ENCODE measurements at regions not wholly inside any gene's neighbourhood (a gene's known extent, or its start where the extent isn't known, plus 50 kb on each side); places are given as distances from the start of the nearest gene placed in this dataset.

- Histone ChIP-seq H3K9me2 (ENCODE audit: insufficient read depth) (no peaks in the 10 kb centered on the region), H3K79me2 (replicated peaks; ENCODE audit: insufficient read depth) (no peaks in the 10 kb centered on the region), H3F3A (replicated peaks; ENCODE audit: low read depth) (no peaks in the 10 kb centered on the region), H3K4me2 (no peak overlapping the region), H3K27me3 (ENCODE audit: insufficient read depth) (no peaks in the 10 kb centered on the region), H4K20me1 (replicated peaks; ENCODE audit: insufficient read depth) (no peaks in the 10 kb centered on the region), H3K4me1 (ENCODE audit: insufficient read depth) (no peaks in the 10 kb centered on the region), H2AFZ (no peak overlapping the region), H3K27ac (ENCODE audit: low read depth) (no peak overlapping the region), H3K4me3 (no peak overlapping the region), H3K36me3 (ENCODE audit: insufficient read depth) (no peaks in the 10 kb centered on the region)
- no peak for TF ChIP-seq POLR2AphosphoS5 (IDR thresholded peaks at IDR 0.05; ENCODE audit: low read depth)
- no peak for TF ChIP-seq ZNF331 (CRISPR knock-in tag; IDR thresholded peaks at IDR 0.05; ENCODE audit: low read depth)
- TF ChIP-seq ZNF462 (CRISPR knock-in tag; IDR thresholded peaks at IDR 0.05): no peak
- no peaks in the 10 kb centered on the region for H3K9me3 Mint-ChIP-seq
- no peak overlapping the region for H3K4me3 Mint-ChIP-seq
- ATAC-seq (no peak), DNase-seq (ENCODE audit: low spot score) (no peak)
- H3K4me1 Mint-ChIP-seq: no peaks in the 10 kb centered on the region
- H3K36me3 Mint-ChIP-seq (ENCODE audit: low read depth): peaks cover 3% of the 10 kb centered on the region; the same call in 2 of the 3 replicates
- H3K27me3 Mint-ChIP-seq (ENCODE audit: insufficient read depth, low read depth, poor library complexity): peaks cover 1% of the 10 kb centered on the region
- H3K27ac Mint-ChIP-seq: no peak overlapping the region
These were observed 164.6 kb upstream of the KCTD7 start for GRCh38 chr7:66464059-66464458.

GRCh38 chr7:66466081-66466600, 162.5 kb upstream of the KCTD7 start:
- Histone ChIP-seq H3K9me2 (ENCODE audit: insufficient read depth) (no peaks in the 10 kb centered on the region), H3K79me2 (replicated peaks; ENCODE audit: insufficient read depth) (no peaks in the 10 kb centered on the region), H3K36me3 (ENCODE audit: insufficient read depth) (no peaks in the 10 kb centered on the region), H3K4me1 (ENCODE audit: insufficient read depth) (no peaks in the 10 kb centered on the region), H3K4me3 (no peak overlapping the region), H3K4me2 (no peak overlapping the region), H3F3A (replicated peaks; ENCODE audit: low read depth) (no peaks in the 10 kb centered on the region), H2AFZ (no peak overlapping the region), H3K27ac (ENCODE audit: low read depth) (no peak overlapping the region), H3K27me3 (ENCODE audit: insufficient read depth) (no peaks in the 10 kb centered on the region), H4K20me1 (replicated peaks; ENCODE audit: insufficient read depth) (no peaks in the 10 kb centered on the region)
- Mint-ChIP-seq H3K9me3 (no peaks in the 10 kb centered on the region), H3K4me3 (no peak overlapping the region), H3K36me3 (ENCODE audit: low read depth) (peaks cover 3% of the 10 kb centered on the region; the same call in 2 of the 3 replicates), H3K27me3 (ENCODE audit: insufficient read depth, low read depth, poor library complexity) (peaks cover 1% of the 10 kb centered on the region), H3K27ac (no peak overlapping the region), H3K4me1 (no peaks in the 10 kb centered on the region)
- no peak for ATAC-seq
- DNase-seq (ENCODE audit: low spot score): no peak
- no peak for TF ChIP-seq ETS1 (IDR thresholded peaks at IDR 0.05)
- no peak for TF ChIP-seq CTCF (conservative IDR thresholded peaks at IDR 0.05; ENCODE audit: low read depth in 2 of 2)
- no peak for TF ChIP-seq ZNF114 (CRISPR knock-in tag; IDR thresholded peaks at IDR 0.05)
- no peak for TF ChIP-seq ZNF331 (CRISPR knock-in tag; IDR thresholded peaks at IDR 0.05; ENCODE audit: low read depth)
- TF ChIP-seq EZH2 (IDR thresholded peaks at IDR 0.05; ENCODE audit: low read depth, unreplicated experiment): no peak
- no peak for TF ChIP-seq POLR2AphosphoS5 (IDR thresholded peaks at IDR 0.05; ENCODE audit: low read depth)
- no peak for TF ChIP-seq JUNB (IDR thresholded peaks at IDR 0.05; ENCODE audit: unreplicated experiment)
- no peak for TF ChIP-seq EZH2phosphoT487 (IDR thresholded peaks at IDR 0.05; ENCODE audit: unreplicated experiment)
- TF ChIP-seq CREB1 (CRISPR knock-in tag; IDR thresholded peaks at IDR 0.05; ENCODE audit: low read depth): no peak
